Body of pancreas (tissue), 4 donors: ENCODE measurements at regions not wholly inside any gene's neighbourhood (a gene's known extent, or its start where the extent isn't known, plus 50 kb on each side); places are given as distances from the start of the nearest gene placed in this dataset.

Experiments
- POLR2A ChIP-seq, 3 donors: fragments of 450-650 bp; IDR thresholded peaks; one replicate each; pipeline ENCODE4 v1.6.1; 2016; ENCODE audit warnings: antibody characterized with exemption in 3 of 3, mild to moderate bottlenecking in 2 of 3
- TF ChIP-seq, protein P1 (sequence below), 7 experiments: fragments of 450-650 bp in 4 of 7; fragments of 200-600 bp in 3 of 7; sonication (generic) in 3 of 7; IDR thresholded peaks; one replicate each; pipeline ENCODE4 v1.5.1; 2016 to 2019; ENCODE audit warnings: antibody characterized with exemption in 7 of 7

DNA sequence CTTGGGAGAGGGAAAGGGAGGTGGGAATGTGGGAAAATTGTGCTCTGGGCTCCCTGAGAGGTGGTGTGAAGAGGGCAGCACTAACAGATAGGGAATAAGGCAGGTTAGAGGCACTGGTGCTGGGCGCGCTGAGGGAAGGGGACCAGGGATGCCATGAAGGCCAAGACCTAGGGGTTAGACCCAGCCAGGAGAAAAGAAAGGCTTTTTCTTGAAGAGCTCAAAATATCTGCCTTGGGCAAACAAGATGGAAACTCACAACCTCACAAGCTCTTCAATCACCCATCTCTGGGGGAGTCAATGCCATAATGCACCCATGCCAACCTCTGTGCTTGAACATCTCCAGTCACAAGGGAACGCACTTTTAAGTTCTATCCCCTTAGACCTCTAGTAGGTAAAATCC is 363.6 kb upstream of the CHD6 start:
- no peak for TF ChIP-seq POLR2A (IDR thresholded peaks at IDR 0.05)
- TF ChIP-seq, protein P1, sequence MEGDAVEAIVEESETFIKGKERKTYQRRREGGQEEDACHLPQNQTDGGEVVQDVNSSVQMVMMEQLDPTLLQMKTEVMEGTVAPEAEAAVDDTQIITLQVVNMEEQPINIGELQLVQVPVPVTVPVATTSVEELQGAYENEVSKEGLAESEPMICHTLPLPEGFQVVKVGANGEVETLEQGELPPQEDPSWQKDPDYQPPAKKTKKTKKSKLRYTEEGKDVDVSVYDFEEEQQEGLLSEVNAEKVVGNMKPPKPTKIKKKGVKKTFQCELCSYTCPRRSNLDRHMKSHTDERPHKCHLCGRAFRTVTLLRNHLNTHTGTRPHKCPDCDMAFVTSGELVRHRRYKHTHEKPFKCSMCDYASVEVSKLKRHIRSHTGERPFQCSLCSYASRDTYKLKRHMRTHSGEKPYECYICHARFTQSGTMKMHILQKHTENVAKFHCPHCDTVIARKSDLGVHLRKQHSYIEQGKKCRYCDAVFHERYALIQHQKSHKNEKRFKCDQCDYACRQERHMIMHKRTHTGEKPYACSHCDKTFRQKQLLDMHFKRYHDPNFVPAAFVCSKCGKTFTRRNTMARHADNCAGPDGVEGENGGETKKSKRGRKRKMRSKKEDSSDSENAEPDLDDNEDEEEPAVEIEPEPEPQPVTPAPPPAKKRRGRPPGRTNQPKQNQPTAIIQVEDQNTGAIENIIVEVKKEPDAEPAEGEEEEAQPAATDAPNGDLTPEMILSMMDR (IDR thresholded peaks at IDR 0.05) = no peak
